Right kidney (tissue), 1 donor: ENCODE measurements at regions not wholly inside any gene's neighbourhood (a gene's known extent, or its start where the extent isn't known, plus 50 kb on each side); places are given as distances from the start of the nearest gene placed in this dataset.

Source experiments
- DNase-seq: peaks from one replicate; pipeline ENCODE4 v3.0.0-alpha.2; 2016

DNA sequence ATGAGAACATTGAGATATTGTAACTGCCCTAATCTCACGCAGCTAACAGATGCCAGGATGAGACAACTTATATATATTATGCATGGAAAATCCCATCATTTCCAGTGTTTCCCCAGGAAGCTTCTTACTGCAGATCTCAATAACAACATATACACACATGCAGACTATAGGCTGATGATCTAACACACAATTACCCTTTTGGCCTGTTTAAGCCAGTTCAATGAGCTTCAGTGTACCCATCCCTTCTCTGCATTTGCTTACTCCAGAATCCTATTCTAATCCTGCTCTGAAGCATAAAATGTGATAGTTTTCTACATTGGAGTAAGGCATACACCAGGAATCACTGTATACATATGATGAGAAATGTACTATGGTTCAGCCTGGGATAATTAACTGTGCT, 489.4 kb downstream of the SUCLA2 start:
- no peak for DNase-seq

DNA sequence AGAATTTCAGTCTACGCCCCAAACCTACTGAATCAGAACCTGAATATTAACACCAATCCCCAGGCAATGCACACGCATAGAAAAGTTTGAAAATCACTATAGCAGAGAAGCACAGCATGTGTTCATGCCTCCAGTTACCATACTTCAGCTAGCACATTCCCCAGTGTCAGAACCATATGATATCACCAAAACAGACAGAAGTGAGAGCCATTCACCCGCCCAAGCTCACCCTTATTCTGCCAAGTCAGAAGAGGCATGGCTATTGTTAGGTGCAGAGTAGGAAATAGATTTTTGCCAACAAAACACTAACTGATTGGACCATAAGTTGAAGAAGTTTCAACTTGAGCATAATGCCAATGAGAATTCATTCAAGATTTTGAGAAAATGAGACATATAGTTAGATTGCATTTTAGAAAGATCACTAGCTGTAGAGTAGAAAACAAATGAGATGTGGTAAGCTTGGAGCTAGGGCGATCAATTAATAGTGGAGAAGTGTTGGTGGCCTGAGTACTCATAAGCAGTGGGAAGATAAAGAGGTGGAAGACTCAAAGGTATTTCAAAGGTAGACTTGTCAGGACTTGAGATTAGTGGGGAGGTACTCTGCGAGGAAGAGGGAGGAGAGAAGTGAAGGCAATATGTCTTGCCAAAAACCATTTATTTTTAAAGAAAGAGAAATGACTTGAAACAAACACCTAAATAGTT, 492.4 kb downstream of the SUCLA2 start:
- no peak for DNase-seq

DNA sequence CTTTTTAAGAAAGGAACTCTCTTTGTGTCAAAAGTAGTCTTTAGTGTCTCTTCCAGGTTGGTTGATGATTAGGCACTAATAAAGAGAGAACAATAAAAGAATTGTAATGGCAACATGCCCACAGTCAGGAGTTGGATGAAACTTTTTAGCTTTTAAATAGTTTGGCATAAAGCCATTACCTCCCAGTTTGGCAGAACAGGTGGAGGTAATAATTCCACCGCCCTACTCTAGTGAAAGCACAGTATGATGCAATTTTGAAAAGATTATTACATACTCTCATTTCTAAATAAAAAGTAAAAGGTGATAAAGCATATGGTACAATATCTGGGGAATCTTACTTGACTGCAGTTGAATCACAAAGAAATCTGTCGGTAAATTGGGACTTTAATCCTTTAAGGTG, 497.6 kb downstream of the SUCLA2 start:
- DNase-seq: no peak

GRCh38 chr13:47502166-47502565, 498.9 kb downstream of the SUCLA2 start:
- no peak for DNase-seq

- DNase-seq: no peak
Observed at GRCh38 chr13:47499358-47500150, 501.5 kb downstream of the SUCLA2 start.

DNA sequence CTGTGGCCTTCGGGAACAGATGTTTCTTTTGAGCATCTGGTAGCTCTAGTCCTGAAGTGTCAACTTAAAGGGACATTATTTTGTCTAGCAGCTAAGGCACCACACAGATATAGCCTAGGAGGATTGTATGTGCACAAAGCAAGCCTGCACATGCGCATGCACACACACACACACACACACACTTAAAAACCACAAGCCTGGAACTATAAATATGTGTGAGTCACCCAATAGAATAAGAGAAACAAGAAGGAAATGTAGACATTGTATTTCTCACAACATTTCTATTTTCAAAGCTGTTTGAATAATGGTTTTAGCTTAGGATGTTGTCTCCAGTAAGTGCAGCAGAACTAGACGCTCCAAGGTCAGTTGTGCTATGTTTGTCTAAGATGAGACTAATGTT, 516.5 kb downstream of the SUCLA2 start:
- DNase-seq: no peak

- DNase-seq: no peak
Observed at GRCh38 chr13:47481536-47481935, 519.5 kb downstream of the SUCLA2 start.

- no peak for DNase-seq
Observed at GRCh38 chr13:47480951-47481350, 520.1 kb downstream of the SUCLA2 start.

DNA sequence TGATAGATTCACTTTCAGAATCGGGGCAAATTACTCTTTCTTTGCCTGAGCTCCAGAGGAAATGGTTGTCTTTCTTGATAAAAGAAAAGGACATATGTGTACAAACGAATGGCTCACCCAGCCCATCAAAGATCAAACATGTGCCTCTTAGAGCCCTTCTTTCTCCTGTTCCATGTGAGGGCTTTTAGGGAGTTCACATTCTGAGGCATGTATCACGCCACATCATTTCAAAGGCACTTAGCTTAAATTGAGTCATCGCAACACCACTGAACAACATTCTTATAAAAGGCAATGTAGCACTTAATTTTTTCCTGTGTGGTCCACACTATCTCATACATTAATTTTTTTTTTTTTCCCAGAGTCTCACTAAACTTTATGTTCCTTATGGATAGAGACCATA, 521.0 kb downstream of the SUCLA2 start:
- DNase-seq: no peak

DNA sequence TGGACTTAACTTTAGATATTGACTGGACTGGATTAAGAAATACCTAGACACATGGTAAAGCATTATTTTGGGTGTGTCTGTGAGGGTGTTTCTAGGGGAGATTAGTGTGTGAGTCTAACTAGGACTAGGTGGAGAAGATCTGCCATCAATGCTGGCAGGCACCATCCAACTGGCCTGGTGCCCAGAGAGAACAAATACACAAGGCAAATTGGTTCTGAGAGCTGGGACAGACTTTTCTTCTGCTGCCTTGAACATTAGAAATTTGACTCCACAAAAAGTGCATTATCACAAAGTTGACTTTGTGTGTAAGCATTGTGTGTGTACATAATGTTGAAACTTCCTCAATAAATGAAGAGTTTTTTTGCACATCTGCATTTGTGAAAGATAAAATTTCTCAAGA, 522.1 kb downstream of the SUCLA2 start:
- DNase-seq: no peak

DNA sequence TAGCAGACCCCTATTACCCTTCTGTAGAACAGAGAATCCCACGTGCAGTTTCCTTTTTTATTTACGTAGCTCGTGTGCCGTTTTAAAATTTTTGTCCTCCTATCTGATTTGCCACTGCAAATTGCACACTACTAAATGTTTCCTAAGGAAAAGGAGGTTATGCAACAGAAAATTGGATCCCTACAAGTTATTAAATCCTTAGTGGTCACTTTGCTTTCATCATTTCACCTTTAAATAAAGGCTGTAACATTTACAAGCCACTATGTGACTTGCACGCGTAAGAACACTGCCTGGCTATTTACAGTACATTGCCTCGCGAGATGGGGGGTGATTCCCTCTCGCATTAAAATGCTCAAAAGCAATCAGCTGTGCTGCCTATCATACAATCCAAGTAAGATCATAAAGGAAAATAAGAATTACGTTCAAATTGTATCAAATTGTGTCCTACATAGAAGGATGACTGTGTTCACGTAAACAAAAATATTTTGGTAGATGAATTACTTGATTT, 525.6 kb downstream of the SUCLA2 start:
- no peak for DNase-seq

- no peak for DNase-seq
Observed at GRCh38 chr13:47474839-47475238, 526.2 kb downstream of the SUCLA2 start.

DNA sequence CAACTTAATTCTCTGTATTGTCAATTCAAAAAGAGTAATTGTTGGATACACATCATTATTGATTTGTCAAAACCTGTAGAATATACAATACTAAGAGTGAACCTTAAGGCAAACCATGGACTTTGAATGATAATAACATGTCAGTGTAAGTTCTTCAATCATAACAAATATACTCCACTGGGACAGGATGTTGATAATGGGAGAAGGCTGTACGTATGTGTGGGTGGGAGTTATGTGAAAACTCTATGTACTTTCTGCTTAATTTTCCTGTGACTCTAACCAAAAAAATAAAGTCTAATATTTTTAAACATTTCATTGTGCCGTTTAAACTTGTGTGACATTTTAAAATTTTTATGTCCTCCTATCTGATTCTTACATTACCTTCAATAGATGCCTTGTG, 526.7 kb downstream of the SUCLA2 start:
- no peak for DNase-seq

DNA sequence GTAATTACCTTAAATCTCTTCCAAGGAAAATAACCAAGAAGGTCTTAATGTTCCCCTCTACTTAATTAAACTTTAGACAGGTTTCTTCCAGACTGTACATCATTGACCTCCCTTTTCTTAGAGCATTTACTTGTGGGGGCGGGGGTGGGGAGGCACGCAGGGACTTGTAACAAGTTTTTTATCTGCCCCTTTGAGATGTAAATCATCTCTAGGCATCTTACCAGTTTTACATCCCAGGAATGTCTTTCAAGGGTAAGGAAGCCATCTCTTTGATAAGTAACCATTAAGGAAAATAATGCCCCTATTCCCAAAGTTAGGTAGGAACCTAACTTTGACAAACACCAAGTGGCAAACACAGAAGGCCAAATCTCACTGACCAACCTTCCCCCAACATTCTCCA, 528.6 kb downstream of the SUCLA2 start:
- no peak for DNase-seq

DNA sequence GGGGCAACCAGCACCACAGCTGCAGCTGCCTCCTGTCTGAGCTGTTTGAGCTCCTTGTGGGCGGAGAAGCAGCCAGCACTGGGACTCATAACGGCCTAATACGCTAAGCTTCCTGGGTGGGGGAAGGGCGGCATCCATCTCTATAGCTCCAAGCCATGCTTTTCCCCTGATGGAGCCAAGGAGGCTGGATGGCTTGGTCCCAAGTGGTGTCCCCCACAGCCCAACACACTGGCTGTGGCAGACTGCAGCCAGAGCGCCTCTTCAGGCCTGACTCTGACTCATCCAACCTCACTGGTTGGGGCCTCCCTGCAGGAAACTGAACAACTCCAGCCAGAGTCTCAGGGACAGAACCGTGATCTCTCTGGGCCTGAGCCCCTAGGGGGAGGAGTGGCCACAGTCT, 537.3 kb downstream of the SUCLA2 start:
- no peak for DNase-seq

- DNase-seq: no peak
Observed at GRCh38 chr13:47463002-47463401, 538.1 kb downstream of the SUCLA2 start.

- no peak for DNase-seq
Observed at GRCh38 chr13:47461816-47462215, 539.3 kb downstream of the SUCLA2 start.

- DNase-seq: no peak
Observed at GRCh38 chr13:47459512-47459911, 541.6 kb downstream of the SUCLA2 start.

DNA sequence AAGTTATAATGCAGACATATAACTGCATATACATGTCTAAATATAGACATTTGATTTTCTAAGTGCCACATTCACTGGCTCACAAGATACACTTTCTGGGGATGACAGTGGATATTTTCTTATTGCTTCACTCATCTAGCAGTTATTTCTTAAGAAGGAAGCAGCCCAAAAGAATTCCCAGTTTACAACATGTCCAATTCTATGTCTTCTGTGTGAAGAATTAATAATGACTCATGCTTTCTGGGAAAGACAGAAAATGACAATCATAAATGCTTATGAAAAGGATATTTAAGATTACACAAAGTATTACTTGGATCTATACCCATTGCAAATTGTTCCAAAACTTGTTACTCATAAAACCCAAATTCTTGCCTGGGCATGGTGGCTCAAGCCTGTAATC, 543.4 kb downstream of the SUCLA2 start:
- DNase-seq: no peak

GRCh38 chr13:47455626-47456025, 545.4 kb downstream of the SUCLA2 start:
- no peak for DNase-seq

- no peak for DNase-seq
Observed at GRCh38 chr13:47454986-47455385, 546.1 kb downstream of the SUCLA2 start.

GRCh38 chr13:47437406-47437805, 540.6 kb upstream of the HTR2A start:
- no peak for DNase-seq

GRCh38 chr13:47433461-47434005, 536.7 kb upstream of the HTR2A start:
- no peak for DNase-seq
